ENCODE measurements at regions not wholly inside any gene's neighbourhood (a gene's known extent, or its start where the extent isn't known, plus 50 kb on each side); places are given as distances from the start of the nearest gene placed in this dataset.

DNA sequence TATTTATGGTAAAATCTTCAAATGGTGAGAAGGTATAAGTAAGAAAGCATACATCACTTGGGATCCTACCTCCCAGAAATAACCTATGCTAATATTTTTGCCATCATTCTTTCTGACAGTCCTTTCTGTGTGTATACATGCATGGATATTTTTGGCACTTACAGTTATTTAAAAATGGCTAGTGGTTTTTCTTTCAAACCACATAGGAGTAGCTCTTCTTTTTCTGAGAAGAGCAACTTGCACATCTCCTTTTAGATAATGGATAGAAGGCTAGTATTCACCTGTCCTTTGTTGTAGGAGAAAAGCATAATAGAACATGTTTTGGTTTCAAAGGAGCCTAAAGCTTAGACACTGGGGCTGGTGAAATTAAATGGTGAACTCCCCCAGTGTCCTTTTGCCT is 87.3 kb downstream of the EMP1 start:
- Histone ChIP-seq H3K36me3 (no peaks in the 10 kb centered on the region), H3K4me3 (no peak overlapping the region), H3K27ac (no peak overlapping the region), H3K9me3 (no peaks in the 10 kb centered on the region), H3K4me1 (replicated peaks) (no peaks in the 10 kb centered on the region), H3K27me3 (replicated peaks; ENCODE audit: insufficient read depth) (no peaks in the 10 kb centered on the region)
- intact Hi-C loops (cut with DNase I), result no loop called here
- TF ChIP-seq CTCF (IDR thresholded peaks at IDR 0.05) (no peak), POLR2AphosphoS5 (IDR thresholded peaks at IDR 0.05) (no peak), POLR2A (IDR thresholded peaks at IDR 0.05) (no peak)
- DNase-seq (ENCODE audit: low spot score), result no peak

DNA sequence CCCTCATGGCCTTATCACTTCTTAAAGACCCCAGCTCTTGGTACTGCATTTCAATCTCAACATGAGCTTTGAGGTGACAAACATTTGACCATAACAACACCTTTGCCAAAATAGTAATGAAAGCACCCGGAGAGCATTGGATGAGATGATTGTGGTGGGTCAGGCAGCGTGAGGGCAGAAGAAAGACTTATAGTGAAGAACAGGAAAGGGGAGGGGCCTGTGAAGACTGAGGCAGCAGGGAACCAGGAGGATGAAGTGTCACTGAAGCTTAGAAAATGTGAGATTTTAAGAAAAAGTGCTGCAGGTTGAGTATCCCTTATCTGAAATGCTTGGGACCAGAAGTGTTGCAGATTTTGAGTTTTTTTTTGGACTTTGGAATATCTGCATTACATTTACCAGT is 86.3 kb downstream of the EMP1 start:
- no peak for DNase-seq (ENCODE audit: low spot score)
- 68% methylated on average over 2 of the region's 2 CpGs for WGBS
- Histone ChIP-seq H3K36me3 (no peaks in the 10 kb centered on the region), H3K4me1 (replicated peaks) (no peaks in the 10 kb centered on the region), H3K27ac (no peak overlapping the region), H3K27me3 (replicated peaks; ENCODE audit: insufficient read depth) (no peaks in the 10 kb centered on the region), H3K4me3 (no peak overlapping the region), H3K9me3 (no peaks in the 10 kb centered on the region)
- TF ChIP-seq POLR2AphosphoS5 (IDR thresholded peaks at IDR 0.05) (no peak), POLR2A (IDR thresholded peaks at IDR 0.05) (no peak), CTCF (IDR thresholded peaks at IDR 0.05) (no peak)
- intact Hi-C loops (cut with DNase I), result no loop called here

- TF ChIP-seq POLR2AphosphoS5 (IDR thresholded peaks at IDR 0.05) (no peak), CTCF (IDR thresholded peaks at IDR 0.05) (peak; percentile 82 to 95 (median 88))
- no peaks in the 10 kb centered on the region for H3K4me1 ChIP-seq (replicated peaks)
- no peak overlapping the region for H3K4me3 ChIP-seq
- 18% methylated on average over 26 of the region's 32 CpGs for WGBS
- no peak overlapping the region for H3K27ac ChIP-seq
- no peaks in the 10 kb centered on the region for H3K36me3 ChIP-seq
- no peaks in the 10 kb centered on the region for H3K27me3 ChIP-seq (replicated peaks; ENCODE audit: insufficient read depth)
- intact Hi-C loops (cut with DNase I), result loop anchor here (2.0 to 5.0 kb wide), 2 partner anchors 254 to 382 kb away; no protein-coding TSS in a partner anchor
- no peaks in the 10 kb centered on the region for H3K9me3 ChIP-seq
- DNase-seq (ENCODE audit: low spot score), result peak; percentile 39
Measured at GRCh38 chr12:13278249-13278787, 81.8 kb downstream of the EMP1 start.

DNA sequence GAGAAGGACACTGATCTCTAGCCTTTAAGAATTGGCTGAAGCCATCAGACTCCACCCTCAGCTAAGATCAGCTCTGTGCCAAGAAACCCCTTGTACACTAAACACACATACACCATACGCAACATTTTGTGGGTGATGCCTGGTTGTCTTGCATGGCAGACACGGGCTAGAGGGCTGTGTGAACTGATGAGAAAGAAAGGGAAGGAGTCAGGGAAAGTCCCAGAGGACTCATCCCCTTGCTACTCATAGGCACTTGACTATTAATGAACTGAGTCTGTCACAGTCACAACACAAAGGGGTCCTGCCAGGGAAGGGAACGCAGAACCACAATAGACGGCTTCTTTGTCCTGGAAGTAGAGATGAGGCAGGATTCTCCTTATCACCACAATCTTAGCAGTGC is 80.8 kb downstream of the EMP1 start:
- H3K4me3 ChIP-seq, result no peak overlapping the region

More for the DNA sequence above, 80.8 kb downstream of the EMP1 start:
- no peaks in the 10 kb centered on the region for H3K36me3 ChIP-seq
- H3K27ac ChIP-seq, result no peak overlapping the region
- DNase-seq (ENCODE audit: low spot score), result no peak
- H3K27me3 ChIP-seq (replicated peaks; ENCODE audit: insufficient read depth), result no peaks in the 10 kb centered on the region
- TF ChIP-seq POLR2AphosphoS5 (IDR thresholded peaks at IDR 0.05) (no peak), POLR2A (IDR thresholded peaks at IDR 0.05) (no peak), CTCF (IDR thresholded peaks at IDR 0.05) (no peak)
- no peaks in the 10 kb centered on the region for H3K4me1 ChIP-seq (replicated peaks)
- 89% methylated on average over 4 of the region's 4 CpGs for WGBS
- intact Hi-C loops (cut with DNase I), result loop anchor here (5.0 kb wide), 1 partner anchor 255 kb away; no protein-coding TSS in a partner anchor
- no peaks in the 10 kb centered on the region for H3K9me3 ChIP-seq
